HepG2 (cell line): ENCODE measurements at regions not wholly inside any gene's neighbourhood (a gene's known extent, or its start where the extent isn't known, plus 50 kb on each side); places are given as distances from the start of the nearest gene placed in this dataset.

Experiments
- ATAC-seq: fragments of 200-7000 bp; cut with Tn5 transposase; 3 replicates; pipeline ENCODE4 v1.9.1; 2020; ENCODE audit warnings: mild to moderate bottlenecking, moderate library complexity
- BruUV-seq: library from RNA; stranded (reverse); fragments of 400-500 nt; replicated peaks from 2 replicates; lab custom pipeline; 2021; lab: Mats Ljungman, UMichigan
- CTCF ChIA-PET: fragments of 300-600 bp; formaldehyde crosslinking; extraction: SDS; loops from one replicate; lab custom pipeline; 2021; ENCODE audit warnings: low total read pairs, inconsistent platforms, low intra/inter-chr PET ratio; lab: Yijun Ruan, JAX
- POLR2A ChIA-PET: fragments of 350-600 bp; sonication (Branson Sonifier 250); formaldehyde crosslinking; loops from one replicate; lab custom pipeline; 2020; ENCODE audit warnings: antibody characterized with exemption, inconsistent platforms; lab: Yijun Ruan, JAX
- DNase-seq: peaks from one replicate; pipeline ENCODE4 v3.0.0-alpha.2; 2015; ENCODE audit warnings: low spot score
- FAIRE-seq: peaks from 3 replicates; lab custom pipeline; 2011; peaks lifted over from hg19 to GRCh38; lab: Jason Lieb, UNC
- H2AFZ ChIP-seq: one replicate; pipeline ENCODE4 v1.6.1; 2011; ENCODE audit warnings: low read length, inconsistent platforms
- H3K27ac ChIP-seq: fragments of 300-600 bp; 3 replicates; pipeline ENCODE4 v1.8.0; 2011; ENCODE audit warnings: mixed run types, mild to moderate bottlenecking, mixed read lengths, low read length, inconsistent platforms; ENCODE audit not compliant: insufficient read depth; ENCODE audit errors: extremely low read length
- H3K27me3 ChIP-seq, 2 experiments: fragments of 200-600 bp in 1 of 2; 2 replicates in 1 of 2; 3 replicates in 1 of 2; pipeline versions ENCODE4 v1.6.0 to v1.8.0; 2011; ENCODE audit warnings: low read length in 2 of 2, mild to moderate bottlenecking in 2 of 2, moderate library complexity in 2 of 2, inconsistent platforms in 1 of 2; ENCODE audit not compliant: insufficient read depth in 2 of 2, control insufficient read depth in 1 of 2
- H3K36me3 ChIP-seq, 2 experiments: fragments of 200-600 bp in 1 of 2; replicated peaks in 1 of 2; 2 replicates in 1 of 2; 3 replicates in 1 of 2; pipeline versions ENCODE4 v1.5.1 to v1.8.0; 2011; ENCODE audit warnings: low read length in 2 of 2, inconsistent platforms in 1 of 2; ENCODE audit not compliant: insufficient read depth in 2 of 2, control insufficient read depth in 1 of 2
- H3K4me1 ChIP-seq: 2 replicates; pipeline ENCODE4 v1.5.1; 2012; ENCODE audit warnings: low read length, inconsistent platforms; ENCODE audit not compliant: insufficient read depth
- H3K4me2 ChIP-seq: 2 replicates; pipeline ENCODE4 v1.6.0; 2011; ENCODE audit warnings: low read depth, low read length, inconsistent platforms
- H3K4me3 ChIP-seq, 3 experiments: fragments of 200-600 bp in 1 of 3; sonication (generic), shearing (Covaris generic) in 1 of 3; replicated peaks in 1 of 3; 2 replicates each; pipeline ENCODE4 v1.5.1; 2011 to 2016; ENCODE audit warnings: low read length in 3 of 3, inconsistent platforms in 2 of 3, low read depth in 2 of 3, mild to moderate bottlenecking in 2 of 3, control low read depth in 1 of 3, mixed read lengths in 1 of 3; ENCODE audit not compliant: insufficient read depth in 1 of 3
- H3K79me2 ChIP-seq: one replicate; pipeline ENCODE4 v1.6.1; 2011; ENCODE audit warnings: low read length, inconsistent platforms; ENCODE audit not compliant: insufficient read depth
- H3K9ac ChIP-seq: 2 replicates; pipeline ENCODE4 v1.6.0; 2011; ENCODE audit warnings: mild to moderate bottlenecking, low read depth, low read length, inconsistent platforms; ENCODE audit not compliant: insufficient read depth
- H3K9me3 ChIP-seq: 2 replicates; pipeline ENCODE4 v1.5.1; 2012; ENCODE audit warnings: mild to moderate bottlenecking, low read length
- H4K20me1 ChIP-seq: 2 replicates; pipeline ENCODE4 v1.6.0; 2011; ENCODE audit warnings: inconsistent platforms, mild to moderate bottlenecking, low read length, moderate library complexity; ENCODE audit not compliant: insufficient read depth
- WGBS: methylation state at CpG from one replicate; pipeline ENCODE4 v1.1.6; 2017; ENCODE audit warnings: low lambda C conversion rate; 5-methylcytosine and 5-hydroxymethylcytosine counted together
- in situ Hi-C: cut with HindIII; loops from 2 replicates; pipeline ENCODE4 v1.10.0; 2017; ENCODE audit warnings: low pct_unique_long_range_greater_than_20kb; ENCODE audit not compliant: extremely low pct_ligation_motif_present
- intact Hi-C: fragments of 100-400 bp; cut with micrococcal nuclease; formaldehyde crosslinking; loops from one replicate; pipeline ENCODE4 v1.10.0; 2022; ENCODE audit not compliant: unreplicated experiment
- TF ChIP-seq, protein P1 (sequence below): sonication (generic); formaldehyde crosslinking; IDR thresholded peaks from one replicate; pipeline ENCODE4 v1.5.1; 2020; ENCODE audit warnings: mild to moderate bottlenecking, missing genetic modification reagents; ENCODE audit errors: not compliant biosample characterization
- TF ChIP-seq, protein P2 (sequence below): sonication (generic); formaldehyde crosslinking; IDR thresholded peaks from 2 replicates; pipeline ENCODE4 v1.8.1; 2023; ENCODE audit warnings: missing genetic modification reagents, mild to moderate bottlenecking, borderline replicate concordance

DNA sequence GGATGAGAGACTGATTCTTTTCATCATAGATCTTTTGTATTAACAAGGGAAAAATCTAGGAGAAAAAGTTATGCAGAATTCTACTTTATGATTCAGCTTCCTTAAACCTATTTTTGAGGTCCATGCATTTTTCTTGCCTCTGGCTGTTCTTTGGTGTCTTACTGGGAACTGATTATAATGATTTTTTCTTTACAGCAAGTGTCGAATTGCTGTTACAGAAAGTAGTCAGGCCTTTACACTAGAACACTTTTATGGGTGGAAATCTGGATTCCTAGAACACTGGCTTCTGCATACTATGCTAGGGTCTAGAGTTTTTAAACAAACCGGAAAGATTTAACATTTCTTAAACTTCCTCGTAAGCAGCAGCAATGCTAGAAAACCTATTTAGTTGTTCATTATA is 302.6 kb downstream of the NUP35 start:
- 33% methylated on average over 3 of the region's 3 CpGs for WGBS
- H3K4me1 ChIP-seq, result no peaks in the 10 kb centered on the region

More for the DNA sequence above, 302.6 kb downstream of the NUP35 start:
- Histone ChIP-seq H3K36me3 (no peaks in the 10 kb centered on the region), H3K4me2 (no peak overlapping the region), H3K79me2 (no peaks in the 10 kb centered on the region), H3K27me3 (no peaks in the 10 kb centered on the region), H3K9ac (no peak overlapping the region), H3K9me3 (no peaks in the 10 kb centered on the region), H4K20me1 (no peaks in the 10 kb centered on the region), H3K4me3 (no peak overlapping the region), H2AFZ (no peak overlapping the region), H3K27ac (no peak overlapping the region)
- ChIA-PET CTCF (no interaction called here), POLR2A (no interaction called here)
- FAIRE-seq (no peak), DNase-seq (no peak), ATAC-seq (no peak)
- no TSS peak for BruUV-seq
- TF ChIP-seq, protein P1, sequence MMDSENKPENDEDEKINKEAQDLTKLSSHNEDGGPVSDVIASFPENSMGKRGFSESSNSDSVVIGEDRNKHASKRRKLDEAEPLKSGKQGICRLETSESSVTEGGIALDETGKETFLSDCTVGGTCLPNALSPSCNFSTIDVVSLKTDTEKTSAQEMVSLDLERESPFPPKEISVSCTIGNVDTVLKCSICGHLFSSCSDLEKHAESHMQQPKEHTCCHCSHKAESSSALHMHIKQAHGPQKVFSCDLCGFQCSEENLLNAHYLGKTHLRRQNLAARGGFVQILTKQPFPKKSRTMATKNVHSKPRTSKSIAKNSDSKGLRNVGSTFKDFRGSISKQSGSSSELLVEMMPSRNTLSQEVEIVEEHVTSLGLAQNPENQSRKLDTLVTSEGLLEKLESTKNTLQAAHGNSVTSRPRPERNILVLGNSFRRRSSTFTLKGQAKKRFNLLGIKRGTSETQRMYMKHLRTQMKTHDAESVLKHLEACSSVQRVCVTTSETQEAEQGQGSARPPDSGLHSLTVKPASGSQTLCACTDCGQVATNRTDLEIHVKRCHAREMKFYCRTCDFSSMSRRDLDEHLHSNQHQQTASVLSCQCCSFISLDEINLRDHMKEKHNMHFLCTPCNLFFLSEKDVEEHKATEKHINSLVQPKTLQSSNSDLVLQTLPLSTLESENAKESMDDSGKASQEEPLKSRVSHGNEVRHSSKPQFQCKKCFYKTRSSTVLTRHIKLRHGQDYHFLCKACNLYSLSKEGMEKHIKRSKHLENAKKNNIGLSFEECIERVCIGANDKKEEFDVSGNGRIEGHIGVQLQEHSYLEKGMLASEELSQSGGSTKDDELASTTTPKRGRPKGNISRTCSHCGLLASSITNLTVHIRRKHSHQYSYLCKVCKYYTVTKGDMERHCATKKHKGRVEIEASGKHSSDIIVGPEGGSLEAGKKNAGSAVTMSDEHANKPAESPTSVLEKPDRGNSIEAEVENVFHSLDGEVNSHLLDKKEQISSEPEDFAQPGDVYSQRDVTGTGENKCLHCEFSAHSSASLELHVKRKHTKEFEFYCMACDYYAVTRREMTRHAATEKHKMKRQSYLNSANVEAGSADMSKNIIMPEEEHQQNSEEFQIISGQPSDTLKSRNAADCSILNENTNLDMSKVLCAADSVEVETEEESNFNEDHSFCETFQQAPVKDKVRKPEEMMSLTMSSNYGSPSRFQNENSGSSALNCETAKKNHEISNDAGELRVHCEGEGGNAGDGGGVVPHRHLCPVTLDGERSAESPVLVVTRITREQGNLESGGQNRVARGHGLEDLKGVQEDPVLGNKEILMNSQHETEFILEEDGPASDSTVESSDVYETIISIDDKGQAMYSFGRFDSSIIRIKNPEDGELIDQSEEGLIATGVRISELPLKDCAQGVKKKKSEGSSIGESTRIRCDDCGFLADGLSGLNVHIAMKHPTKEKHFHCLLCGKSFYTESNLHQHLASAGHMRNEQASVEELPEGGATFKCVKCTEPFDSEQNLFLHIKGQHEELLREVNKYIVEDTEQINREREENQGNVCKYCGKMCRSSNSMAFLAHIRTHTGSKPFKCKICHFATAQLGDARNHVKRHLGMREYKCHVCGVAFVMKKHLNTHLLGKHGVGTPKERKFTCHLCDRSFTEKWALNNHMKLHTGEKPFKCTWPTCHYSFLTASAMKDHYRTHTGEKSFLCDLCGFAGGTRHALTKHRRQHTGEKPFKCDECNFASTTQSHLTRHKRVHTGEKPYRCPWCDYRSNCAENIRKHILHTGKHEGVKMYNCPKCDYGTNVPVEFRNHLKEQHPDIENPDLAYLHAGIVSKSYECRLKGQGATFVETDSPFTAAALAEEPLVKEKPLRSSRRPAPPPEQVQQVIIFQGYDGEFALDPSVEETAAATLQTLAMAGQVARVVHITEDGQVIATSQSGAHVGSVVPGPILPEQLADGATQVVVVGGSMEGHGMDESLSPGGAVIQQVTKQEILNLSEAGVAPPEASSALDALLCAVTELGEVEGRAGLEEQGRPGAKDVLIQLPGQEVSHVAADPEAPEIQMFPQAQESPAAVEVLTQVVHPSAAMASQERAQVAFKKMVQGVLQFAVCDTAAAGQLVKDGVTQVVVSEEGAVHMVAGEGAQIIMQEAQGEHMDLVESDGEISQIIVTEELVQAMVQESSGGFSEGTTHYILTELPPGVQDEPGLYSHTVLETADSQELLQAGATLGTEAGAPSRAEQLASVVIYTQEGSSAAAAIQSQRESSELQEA (CRISPR knock-in tag), result no peak
- TF ChIP-seq, protein P2, sequence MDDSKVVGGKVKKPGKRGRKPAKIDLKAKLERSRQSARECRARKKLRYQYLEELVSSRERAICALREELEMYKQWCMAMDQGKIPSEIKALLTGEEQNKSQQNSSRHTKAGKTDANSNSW (CRISPR knock-in tag), result no peak
- in situ Hi-C loops, result no loop called here
- intact Hi-C loops, result no loop called here
